ENCODE measurements at regions not wholly inside any gene's neighbourhood (a gene's known extent, or its start where the extent isn't known, plus 50 kb on each side); places are given as distances from the start of the nearest gene placed in this dataset.
A peak's percentile ranks its signal among the peaks of the same experiment; 100 is the strongest.

DNA sequence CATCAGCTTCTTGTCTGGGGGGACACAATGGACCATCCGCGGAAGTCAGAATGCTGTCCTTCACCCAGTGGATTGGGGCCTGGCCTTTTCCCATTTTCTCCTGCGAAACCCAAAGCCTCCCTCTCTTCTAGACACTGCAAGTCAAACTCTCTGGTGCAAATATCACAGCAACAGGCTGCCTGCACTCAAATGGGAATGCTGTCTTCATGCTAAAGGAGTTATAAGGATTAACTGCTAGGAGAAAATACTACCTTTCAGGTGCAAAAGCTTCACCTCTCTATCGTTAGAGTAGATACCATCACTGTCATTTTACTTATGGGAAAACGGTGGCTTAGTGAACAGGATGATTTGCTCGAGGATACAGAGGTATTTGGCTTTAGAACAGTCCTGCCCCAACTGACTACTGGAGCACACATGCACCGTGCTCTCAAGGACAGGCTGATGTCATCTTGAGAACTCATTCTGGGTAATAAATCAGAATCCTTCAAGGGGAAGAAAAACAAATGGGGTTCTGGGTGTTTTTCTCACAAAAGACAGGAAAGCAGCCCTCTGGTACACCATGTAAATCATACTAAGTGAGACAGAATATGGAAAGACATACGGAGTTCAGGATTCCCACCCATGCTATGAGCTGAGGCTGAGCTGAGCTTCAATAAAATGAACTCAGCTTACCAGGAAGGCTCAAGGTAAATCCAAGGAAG lies 100.9 kb downstream of the SAMD9 start:
- Histone ChIP-seq H3K27me3 (ENCODE audit: control insufficient read depth in 2 of 2, insufficient read depth in 2 of 2, low read length in 2 of 2) (no peaks in the 10 kb centered on the region), H2AFZ (ENCODE audit: insufficient read depth, low read depth, low read length, poor library complexity, severe bottlenecking) (no peak overlapping the region), H4K20me1 (ENCODE audit: insufficient read depth, low read length) (no peaks in the 10 kb centered on the region), H3K4me3 (replicated peaks in 1 of 3; ENCODE audit: low read depth in 2 of 3, low read length in 3 of 3) (no peak overlapping the region), H3K36me3 (replicated peaks in 1 of 2; ENCODE audit: control insufficient read depth in 1 of 2, insufficient read depth in 2 of 2, low read length in 2 of 2) (no peaks in the 10 kb centered on the region), H3K4me2 (replicated peaks; ENCODE audit: extremely low read depth, low read length, poor library complexity, severe bottlenecking) (no peak overlapping the region), H3K4me1 (ENCODE audit: control insufficient read depth in 1 of 2, insufficient read depth in 2 of 2, low read length in 2 of 2) (peaks cover 6 to 9% of the 10 kb centered on the region in 2 donors), H3K27ac (ENCODE audit: low read depth in 1 of 2, low read length in 2 of 2) (no peak overlapping the region), H3K9ac (ENCODE audit: insufficient read depth, low read length, poor library complexity, severe bottlenecking) (no peak overlapping the region), H3K9me3 (replicated peaks in 1 of 2; ENCODE audit: control insufficient read depth in 1 of 2, insufficient read depth in 1 of 2, low read length in 2 of 2) (no peaks in the 10 kb centered on the region), H3K79me2 (ENCODE audit: insufficient read depth, low read length) (no peaks in the 10 kb centered on the region)
- Mint-ChIP-seq H3K27me3 (ENCODE audit: low read depth in 3 of 3) (peaks cover 0 to 2% (median 0%) of the 10 kb centered on the region in 3 donors), H3K4me3 (no peak overlapping the region), H3K36me3 (no peaks in the 10 kb centered on the region), H3K27ac (peak overlapping the region in 1 of 7 donors; percentile 46), H3K9me3 (no peaks in the 10 kb centered on the region), H3K4me1 (peaks cover 29% of the 10 kb centered on the region)
- intact Hi-C loops (cut with micrococcal nuclease) = no loop called here
- 33% methylated on average over 2 of the region's 8 CpGs for WGBS (ENCODE audit: insufficient coverage)
- DNase-seq = no peak
- TF ChIP-seq, protein P1, sequence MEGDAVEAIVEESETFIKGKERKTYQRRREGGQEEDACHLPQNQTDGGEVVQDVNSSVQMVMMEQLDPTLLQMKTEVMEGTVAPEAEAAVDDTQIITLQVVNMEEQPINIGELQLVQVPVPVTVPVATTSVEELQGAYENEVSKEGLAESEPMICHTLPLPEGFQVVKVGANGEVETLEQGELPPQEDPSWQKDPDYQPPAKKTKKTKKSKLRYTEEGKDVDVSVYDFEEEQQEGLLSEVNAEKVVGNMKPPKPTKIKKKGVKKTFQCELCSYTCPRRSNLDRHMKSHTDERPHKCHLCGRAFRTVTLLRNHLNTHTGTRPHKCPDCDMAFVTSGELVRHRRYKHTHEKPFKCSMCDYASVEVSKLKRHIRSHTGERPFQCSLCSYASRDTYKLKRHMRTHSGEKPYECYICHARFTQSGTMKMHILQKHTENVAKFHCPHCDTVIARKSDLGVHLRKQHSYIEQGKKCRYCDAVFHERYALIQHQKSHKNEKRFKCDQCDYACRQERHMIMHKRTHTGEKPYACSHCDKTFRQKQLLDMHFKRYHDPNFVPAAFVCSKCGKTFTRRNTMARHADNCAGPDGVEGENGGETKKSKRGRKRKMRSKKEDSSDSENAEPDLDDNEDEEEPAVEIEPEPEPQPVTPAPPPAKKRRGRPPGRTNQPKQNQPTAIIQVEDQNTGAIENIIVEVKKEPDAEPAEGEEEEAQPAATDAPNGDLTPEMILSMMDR (IDR thresholded peaks at IDR 0.05) = no peak

DNA sequence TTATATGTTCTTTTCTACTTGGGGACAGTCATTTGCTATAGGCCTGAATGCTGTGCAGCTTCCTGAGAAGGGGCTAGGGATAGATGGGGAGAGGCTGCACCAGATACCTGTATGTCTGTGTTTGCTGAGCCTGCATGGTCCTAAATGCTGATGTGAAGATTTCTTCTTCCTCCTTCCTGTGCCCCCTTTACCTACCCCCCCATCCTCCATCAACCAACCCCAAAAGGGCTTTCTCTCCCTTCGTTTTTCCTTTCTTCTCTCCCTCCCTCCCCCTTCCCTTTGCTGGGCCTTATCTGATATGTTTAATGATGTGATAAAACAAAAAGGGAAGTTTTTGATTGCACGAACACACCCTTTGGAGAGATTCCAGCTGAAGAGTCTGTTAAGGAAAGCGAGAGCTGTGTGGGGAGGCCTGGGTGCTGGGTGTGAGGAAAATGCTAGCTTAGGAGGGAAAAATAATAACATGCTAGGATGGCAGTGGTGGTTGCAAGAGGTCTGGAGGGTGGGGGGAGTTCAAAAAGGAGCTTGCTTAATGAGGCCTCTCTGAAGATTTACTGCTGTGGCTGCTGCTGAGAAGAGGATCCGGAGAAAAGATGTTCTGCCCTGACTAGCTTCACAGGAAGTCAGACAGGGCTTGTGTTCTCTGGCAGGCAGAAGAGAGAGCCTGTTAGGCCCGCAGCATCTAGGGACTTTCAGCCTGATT lies 101.8 kb downstream of the SAMD9 start:
- Histone ChIP-seq H3K4me3 (replicated peaks in 1 of 3; ENCODE audit: low read depth in 2 of 3, low read length in 3 of 3) (peak overlapping the region in 1 of 3 experiments; percentile 11), H3K9me3 (replicated peaks in 1 of 2; ENCODE audit: control insufficient read depth in 1 of 2, insufficient read depth in 1 of 2, low read length in 2 of 2) (no peaks in the 10 kb centered on the region), H2AFZ (ENCODE audit: insufficient read depth, low read depth, low read length, poor library complexity, severe bottlenecking) (peak overlapping the region; percentile 64), H4K20me1 (ENCODE audit: insufficient read depth, low read length) (no peaks in the 10 kb centered on the region), H3K9ac (ENCODE audit: insufficient read depth, low read length, poor library complexity, severe bottlenecking) (no peak overlapping the region), H3K27ac (ENCODE audit: low read depth in 1 of 2, low read length in 2 of 2) (peak overlapping the region in 1 of 2 donors; percentile 4), H3K79me2 (ENCODE audit: insufficient read depth, low read length) (no peaks in the 10 kb centered on the region), H3K4me1 (ENCODE audit: control insufficient read depth in 1 of 2, insufficient read depth in 2 of 2, low read length in 2 of 2) (peaks cover 6 to 9% of the 10 kb centered on the region in 2 donors), H3K4me2 (replicated peaks; ENCODE audit: extremely low read depth, low read length, poor library complexity, severe bottlenecking) (peak overlapping the region; percentile 48), H3K27me3 (ENCODE audit: control insufficient read depth in 2 of 2, insufficient read depth in 2 of 2, low read length in 2 of 2) (no peaks in the 10 kb centered on the region), H3K36me3 (replicated peaks in 1 of 2; ENCODE audit: control insufficient read depth in 1 of 2, insufficient read depth in 2 of 2, low read length in 2 of 2) (no peaks in the 10 kb centered on the region)
- no peaks in the 10 kb centered on the region for H3K9me3 Mint-ChIP-seq
- TF ChIP-seq, protein P1 (IDR thresholded peaks at IDR 0.05) = no peak
- H3K27ac Mint-ChIP-seq = peak overlapping the region in 3 of 7 donors; percentile 11 to 69 (median 51)
- peaks cover 0 to 2% (median 0%) of the 10 kb centered on the region in 3 donors for H3K27me3 Mint-ChIP-seq (ENCODE audit: low read depth in 3 of 3)
- peak overlapping the region in 1 of 2 donors; percentile 59 for H3K4me3 Mint-ChIP-seq
- no peak for DNase-seq
- H3K36me3 Mint-ChIP-seq = no peaks in the 10 kb centered on the region
- H3K4me1 Mint-ChIP-seq = peaks cover 29% of the 10 kb centered on the region
- intact Hi-C loops (cut with micrococcal nuclease) = no loop called here
- WGBS (ENCODE audit: insufficient coverage) = 0% methylated on average over 3 of the region's 5 CpGs

Data from CD14-positive monocyte (primary cell).